ENCODE measurements at regions not wholly inside any gene's neighbourhood (a gene's known extent, or its start where the extent isn't known, plus 50 kb on each side); places are given as distances from the start of the nearest gene placed in this dataset.

DNA sequence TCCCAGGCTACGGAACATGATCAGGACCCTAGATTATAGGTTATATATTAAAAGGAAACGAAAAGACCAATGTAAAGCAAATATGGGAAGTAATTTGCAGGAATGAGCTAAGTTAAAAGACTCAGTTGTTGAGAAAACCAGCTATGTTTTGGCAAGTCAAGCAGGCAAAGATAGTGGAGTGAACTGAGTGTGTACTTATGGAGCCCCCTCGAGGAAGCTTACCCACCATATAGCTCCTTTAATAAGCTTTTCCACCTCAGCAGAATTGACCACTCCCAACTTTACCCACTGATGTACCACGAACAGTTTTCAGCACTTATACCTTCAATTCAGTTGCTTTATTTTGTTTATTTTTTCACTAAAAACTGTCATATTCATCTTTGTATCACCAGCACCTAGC, 57.3 kb upstream of the PJA2 start:
- FAIRE-seq = no peak
